Neutrophil (primary cell): ENCODE measurements at regions not wholly inside any gene's neighbourhood (a gene's known extent, or its start where the extent isn't known, plus 50 kb on each side); places are given as distances from the start of the nearest gene placed in this dataset.

Experiments used
- H3K27ac ChIP-seq: fragments of 200-600 bp; sonication (generic); 2 replicates; pipeline ENCODE4 v1.5.1; 2016; ENCODE audit warnings: mild to moderate bottlenecking, moderate library complexity
- H3K27me3 ChIP-seq: fragments of 200-600 bp; sonication (generic); 2 replicates; pipeline ENCODE4 v1.6.0; 2016; ENCODE audit warnings: mild to moderate bottlenecking
- H3K36me3 ChIP-seq: fragments of 200-600 bp; sonication (generic); 2 replicates; pipeline ENCODE4 v1.5.1; 2017
- H3K4me1 ChIP-seq, 2 experiments: fragments of 200-600 bp in 1 of 2; sonication (generic) in 1 of 2; 1 replicate in 1 of 2; 2 replicates in 1 of 2; pipeline versions ENCODE4 v1.5.1 to v1.6.1; 2013 to 2016; ENCODE audit warnings: low read depth in 1 of 2, low read length in 1 of 2, mild to moderate bottlenecking in 1 of 2, moderate library complexity in 1 of 2; ENCODE audit not compliant: control insufficient read depth in 1 of 2, insufficient read depth in 1 of 2
- H3K4me3 ChIP-seq, 2 experiments: fragments of 200-600 bp in 1 of 2; sonication (generic) in 1 of 2; 1 replicate in 1 of 2; 2 replicates in 1 of 2; pipeline ENCODE4 v1.5.1; 2013 to 2016; ENCODE audit warnings: low read depth in 1 of 2, low read length in 1 of 2, mild to moderate bottlenecking in 1 of 2, moderate library complexity in 1 of 2
- H3K9me3 ChIP-seq: fragments of 200-600 bp; sonication (generic); 2 replicates; pipeline ENCODE4 v1.5.1; 2016
- CTCF ChIP-seq: fragments of 200-600 bp; sonication (generic); IDR thresholded peaks from 2 replicates; pipeline ENCODE4 v1.5.1; 2016; ENCODE audit warnings: antibody characterized with exemption

DNA sequence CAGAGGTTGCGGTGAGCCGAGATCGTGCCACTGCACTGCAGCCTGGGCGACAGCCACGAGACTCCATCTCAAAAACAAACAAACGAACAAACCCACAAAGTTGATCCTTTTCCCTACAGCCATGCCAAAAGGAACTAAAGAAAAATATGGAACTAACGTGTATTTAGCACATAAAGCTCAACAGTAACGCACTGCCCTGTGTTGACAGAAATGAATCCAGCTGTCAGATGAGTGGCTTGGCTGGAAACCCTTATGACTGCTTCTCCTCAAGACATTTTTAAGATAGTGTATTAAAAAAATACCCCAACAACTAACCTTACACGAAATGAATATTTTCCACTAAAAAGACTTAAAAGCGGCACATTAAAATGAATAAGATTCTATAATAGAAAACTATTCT is 62.9 kb upstream of the TUBA3E start:
- H3K4me3 ChIP-seq, result no peak overlapping the region
- TF ChIP-seq CTCF, result no peak
- H3K4me1 ChIP-seq, result no peaks in the 10 kb centered on the region
- no peaks in the 10 kb centered on the region for H3K36me3 ChIP-seq
- H3K9me3 ChIP-seq, result no peaks in the 10 kb centered on the region
- H3K27me3 ChIP-seq, result peaks cover 31% of the 10 kb centered on the region
- no peak overlapping the region for H3K27ac ChIP-seq

DNA sequence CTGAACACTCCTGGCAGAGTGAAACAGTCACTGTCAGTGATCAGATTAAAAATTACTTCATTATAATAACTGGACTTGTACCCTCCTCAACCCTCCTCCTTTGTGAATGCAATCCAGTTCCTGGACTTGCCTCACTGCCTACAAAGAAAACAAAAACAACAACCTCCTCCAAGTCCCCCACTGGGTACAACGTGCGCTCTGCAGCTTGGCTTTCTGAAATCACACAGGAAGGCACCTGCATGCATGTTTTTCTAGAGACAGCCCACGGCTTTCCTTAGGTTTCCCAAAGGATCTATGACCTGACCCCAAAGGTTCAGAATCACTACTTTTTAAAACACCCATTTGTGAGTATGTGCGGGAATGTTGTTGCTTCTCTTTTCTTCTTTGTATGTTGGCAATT is 61.4 kb upstream of the TUBA3E start:
- H3K27ac ChIP-seq, result no peak overlapping the region
- no peaks in the 10 kb centered on the region for H3K36me3 ChIP-seq
- no peaks in the 10 kb centered on the region for H3K9me3 ChIP-seq
- peaks cover 45% of the 10 kb centered on the region for H3K27me3 ChIP-seq
- no peak for TF ChIP-seq CTCF
- no peaks in the 10 kb centered on the region for H3K4me1 ChIP-seq
- H3K4me3 ChIP-seq, result no peak overlapping the region

GRCh38 chr2:130258356-130258755 is 60.1 kb upstream of the TUBA3E start:
- no peak for TF ChIP-seq CTCF
- Histone ChIP-seq H3K9me3 (no peaks in the 10 kb centered on the region), H3K27me3 (peaks cover 57% of the 10 kb centered on the region), H3K27ac (no peak overlapping the region), H3K36me3 (no peaks in the 10 kb centered on the region), H3K4me1 (no peaks in the 10 kb centered on the region), H3K4me3 (no peak overlapping the region)

DNA sequence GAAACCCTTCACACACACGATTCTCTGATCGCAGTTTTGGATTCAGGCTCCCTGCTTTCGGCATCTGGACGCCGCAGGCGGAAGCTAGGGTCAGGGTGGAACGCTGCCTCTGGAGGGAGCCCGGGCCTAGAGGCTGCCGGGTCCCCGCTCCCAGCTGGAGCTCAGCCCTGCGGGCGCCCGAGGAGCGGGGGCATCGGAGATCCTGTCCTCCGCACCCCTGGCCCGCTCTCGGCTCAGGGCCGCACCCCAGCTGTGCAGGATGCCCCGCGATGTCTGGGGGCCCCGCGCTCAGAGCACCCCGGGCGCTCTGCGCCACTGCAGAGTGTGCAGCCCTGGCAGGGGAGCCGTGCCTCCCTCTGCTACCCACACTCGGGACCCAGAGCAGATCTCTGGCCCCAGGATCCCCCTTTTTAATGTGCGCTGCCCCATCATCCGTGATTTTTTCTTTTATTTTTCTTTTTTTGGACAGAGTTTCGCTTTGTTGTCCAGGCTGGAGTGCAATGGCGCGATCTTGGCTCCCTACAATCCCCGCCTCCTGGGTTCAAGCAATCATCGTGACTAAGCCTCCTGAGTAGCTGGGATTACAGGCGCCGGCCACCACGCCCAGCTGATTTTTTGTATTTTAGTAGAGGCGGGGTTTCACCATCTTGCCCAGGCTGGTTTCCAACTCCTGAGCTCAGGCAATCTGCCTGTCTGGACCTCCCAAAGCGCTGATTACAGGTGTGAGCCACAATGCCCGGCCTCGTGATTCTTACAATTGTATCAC is 54.8 kb upstream of the TUBA3E start:
- H3K4me1 ChIP-seq, result no peaks in the 10 kb centered on the region
- no peak overlapping the region for H3K27ac ChIP-seq
- H3K9me3 ChIP-seq, result no peaks in the 10 kb centered on the region
- H3K27me3 ChIP-seq, result peaks cover 88% of the 10 kb centered on the region
- no peak for TF ChIP-seq CTCF
- no peak overlapping the region for H3K4me3 ChIP-seq
- H3K36me3 ChIP-seq, result no peaks in the 10 kb centered on the region

DNA sequence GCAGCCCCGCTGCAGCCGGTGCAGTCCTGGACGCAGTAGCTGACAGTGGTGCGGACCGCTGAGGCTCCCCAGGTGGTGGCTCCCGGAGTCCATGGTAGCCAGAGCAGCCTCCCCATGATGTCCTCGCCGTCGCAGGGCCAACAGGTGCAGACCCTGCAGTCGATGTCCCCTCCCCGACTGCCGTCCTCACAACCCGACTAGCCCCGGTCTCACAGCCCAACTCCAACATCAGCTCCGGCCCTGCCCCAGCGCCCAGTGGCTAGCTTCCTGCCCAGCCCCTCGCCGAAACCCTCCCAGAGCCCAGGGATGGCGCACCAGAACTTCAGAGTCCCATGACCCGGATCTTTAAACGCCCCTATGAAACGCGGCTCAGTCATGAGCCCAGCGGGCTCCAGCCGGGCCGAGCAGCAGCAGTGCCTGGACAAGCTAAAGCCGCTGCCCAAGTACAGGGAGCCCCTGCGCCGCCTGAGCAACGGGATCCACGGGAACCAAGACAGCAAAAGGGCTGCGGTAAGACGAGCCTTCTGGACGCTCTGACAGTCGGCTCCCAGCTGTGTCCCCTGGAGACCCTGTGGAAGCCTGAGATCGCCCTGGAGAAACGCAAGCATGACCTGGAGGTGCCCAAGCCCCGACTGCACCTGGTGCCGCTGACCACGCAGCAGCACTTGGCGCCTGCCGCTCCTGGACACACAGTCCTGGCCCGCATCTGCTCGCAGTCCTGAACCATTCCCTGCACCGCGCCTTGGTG is 53.8 kb upstream of the TUBA3E start:
- H3K27me3 ChIP-seq, result peaks cover 79% of the 10 kb centered on the region

More for the DNA sequence above, 53.8 kb upstream of the TUBA3E start:
- H3K4me3 ChIP-seq, result no peak overlapping the region
- H3K4me1 ChIP-seq, result no peaks in the 10 kb centered on the region
- H3K9me3 ChIP-seq, result no peaks in the 10 kb centered on the region
- no peak overlapping the region for H3K27ac ChIP-seq
- H3K36me3 ChIP-seq, result no peaks in the 10 kb centered on the region
- no peak for TF ChIP-seq CTCF
